CD4-positive, alpha-beta memory T cell (primary cell): ENCODE measurements at regions not wholly inside any gene's neighbourhood (a gene's known extent, or its start where the extent isn't known, plus 50 kb on each side); places are given as distances from the start of the nearest gene placed in this dataset.
"Not testable (repeated sequence)": the region's sequence is repeated elsewhere in the genome, so short reads cannot be mapped to it uniquely, and the experiment has no call there.

Experiments used
- CTCF ChIA-PET: fragments of 350-600 bp; sonication (Branson Sonifier 250); formaldehyde crosslinking; loops from one replicate; lab custom pipeline; 2021; ENCODE audit warnings: inconsistent platforms; ENCODE audit not compliant: partially characterized antibody; lab: Charles Lee
- POLR2A ChIA-PET: fragments of 350-600 bp; sonication (Branson Sonifier 250); formaldehyde crosslinking; loops from one replicate; lab custom pipeline; 2021; ENCODE audit not compliant: partially characterized antibody; lab: Charles Lee
- DNase-seq, 5 donors: peaks; one replicate each; pipeline versions ENCODE4 v3.0.0 to v3.0.0-alpha.2; 2020 to 2022; ENCODE audit warnings: mixed read lengths in 1 of 5
- H3K27ac ChIP-seq: one replicate; pipeline ENCODE4 v1.7.0; 2013; ENCODE audit warnings: low read depth, low read length
- H3K27me3 ChIP-seq: 2 replicates; pipeline ENCODE4 v1.7.0; 2013; ENCODE audit warnings: mild to moderate bottlenecking, low read length, moderate library complexity; ENCODE audit not compliant: insufficient read depth
- H3K36me3 ChIP-seq: 2 replicates; pipeline ENCODE4 v1.7.0; 2013; ENCODE audit warnings: mild to moderate bottlenecking, low read length, moderate library complexity; ENCODE audit not compliant: insufficient read depth
- H3K4me1 ChIP-seq: 2 replicates; pipeline ENCODE4 v1.7.0; 2013; ENCODE audit warnings: mild to moderate bottlenecking, low read length, moderate library complexity; ENCODE audit not compliant: insufficient read depth
- H3K4me3 ChIP-seq, 2 donors: one replicate each; pipeline ENCODE4 v1.7.0; 2013; ENCODE audit warnings: low read length in 2 of 2, mild to moderate bottlenecking in 1 of 2
- H3K9me3 ChIP-seq, 2 donors: one replicate each; pipeline ENCODE4 v1.7.0; 2013; ENCODE audit warnings: low read length in 2 of 2, control low read depth in 1 of 2; ENCODE audit not compliant: control insufficient read depth in 1 of 2
- H3K27ac Mint-ChIP-seq, 7 donors: one replicate each; pipeline ENCODE4 v1.8.0; 2020 to 2021; ENCODE audit warnings: mixed read lengths in 7 of 7, mild to moderate bottlenecking in 6 of 7, inconsistent platforms in 3 of 7, moderate library complexity in 3 of 7
- H3K27me3 Mint-ChIP-seq, 2 donors: one replicate each; pipeline ENCODE4 v1.8.0; 2020 to 2021; ENCODE audit warnings: mixed read lengths in 2 of 2
- H3K36me3 Mint-ChIP-seq, 2 donors: one replicate each; pipeline ENCODE4 v1.8.0; 2020 to 2021; ENCODE audit warnings: mixed read lengths in 2 of 2, inconsistent platforms in 1 of 2, mild to moderate bottlenecking in 1 of 2
- H3K4me1 Mint-ChIP-seq, 4 donors: one replicate each; pipeline ENCODE4 v1.8.0; 2020 to 2021; ENCODE audit warnings: mixed read lengths in 4 of 4, mild to moderate bottlenecking in 1 of 4
- H3K4me3 Mint-ChIP-seq, 8 donors: one replicate each; pipeline ENCODE4 v1.8.0; 2020 to 2021; ENCODE audit warnings: mixed read lengths in 8 of 8, mild to moderate bottlenecking in 7 of 8, moderate library complexity in 6 of 8, inconsistent platforms in 3 of 8
- H3K9me3 Mint-ChIP-seq, 8 donors: one replicate each; pipeline ENCODE4 v1.8.0; 2020 to 2021; ENCODE audit warnings: mixed read lengths in 8 of 8, mild to moderate bottlenecking in 5 of 8, inconsistent platforms in 3 of 8, moderate library complexity in 1 of 8
- intact Hi-C: fragments of 100-400 bp; cut with micrococcal nuclease; formaldehyde crosslinking; loops from one replicate; pipeline ENCODE4 v1.15.1; 2023

DNA sequence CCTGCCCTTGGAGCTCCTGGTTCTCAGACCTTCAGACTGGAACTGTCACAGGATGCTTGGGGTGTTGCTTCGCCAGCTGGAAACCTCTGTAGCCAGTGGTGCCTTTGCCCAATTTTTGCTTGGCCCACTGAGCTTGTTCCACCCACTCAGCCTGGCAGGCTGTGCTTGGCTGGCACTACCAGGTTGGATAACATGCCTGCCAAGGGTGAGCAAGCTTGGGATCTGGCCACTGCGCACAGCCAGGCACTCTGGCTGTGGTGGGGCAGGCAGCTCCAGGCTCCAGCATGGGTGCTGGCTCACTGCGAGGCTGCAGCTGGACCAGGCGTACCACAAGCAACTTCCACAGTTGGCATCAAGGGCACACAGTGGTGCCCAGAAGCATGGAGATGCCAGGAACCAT is 967.8 kb upstream of the NCAM2 start:
- Mint-ChIP-seq H3K27me3 (no peaks in the 10 kb centered on the region), H3K36me3 (no peaks in the 10 kb centered on the region), H3K4me1 (no peaks in the 10 kb centered on the region), H3K4me3 (no peak overlapping the region), H3K9me3 (peaks cover 0 to 6% (median 0%) of the 10 kb centered on the region in 8 donors), H3K27ac (no peak overlapping the region)
- no peak for DNase-seq
- no peaks in the 10 kb centered on the region for H3K27me3 ChIP-seq
- POLR2A ChIA-PET, result no interaction called here
- no peaks in the 10 kb centered on the region for H3K9me3 ChIP-seq
- intact Hi-C loops, result no loop called here
- no peak overlapping the region for H3K27ac ChIP-seq
- no peaks in the 10 kb centered on the region for H3K36me3 ChIP-seq
- no peaks in the 10 kb centered on the region for H3K4me1 ChIP-seq
- CTCF ChIA-PET, result no interaction called here
- no peak overlapping the region for H3K4me3 ChIP-seq

DNA sequence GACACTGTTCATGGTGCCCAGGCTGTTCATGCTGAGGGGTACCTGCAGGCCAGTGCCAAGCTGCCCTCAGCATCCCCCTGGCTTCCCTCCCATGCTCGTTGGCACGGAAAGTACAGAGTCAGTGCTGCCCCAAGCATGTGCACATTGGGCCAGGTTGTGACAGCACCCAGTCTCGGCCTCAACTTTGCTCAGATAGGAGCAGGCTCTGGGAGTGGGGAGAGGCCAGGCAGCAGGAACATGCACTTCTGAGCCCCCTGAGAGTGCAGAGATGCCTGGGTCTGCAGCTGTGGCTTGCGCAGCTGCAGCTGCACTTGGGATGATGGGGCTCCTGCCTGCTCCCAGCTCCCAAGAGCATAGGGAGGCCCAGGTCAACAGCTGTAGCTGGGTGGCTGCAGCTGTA is 966.4 kb upstream of the NCAM2 start:
- Histone ChIP-seq H3K36me3 (no peaks in the 10 kb centered on the region), H3K4me1 (no peaks in the 10 kb centered on the region), H3K27ac (no peak overlapping the region), H3K4me3 (no peak overlapping the region), H3K27me3 (no peaks in the 10 kb centered on the region), H3K9me3 (no peaks in the 10 kb centered on the region)
- no peaks in the 10 kb centered on the region for H3K27me3 Mint-ChIP-seq
- intact Hi-C loops, result no loop called here
- no peak overlapping the region for H3K27ac Mint-ChIP-seq
- no peak for DNase-seq
- POLR2A ChIA-PET, result no interaction called here
- H3K4me3 Mint-ChIP-seq, result no peak overlapping the region
- no peaks in the 10 kb centered on the region for H3K36me3 Mint-ChIP-seq
- H3K9me3 Mint-ChIP-seq, result peaks cover 0 to 7% (median 5%) of the 10 kb centered on the region in 8 donors
- H3K4me1 Mint-ChIP-seq, result no peaks in the 10 kb centered on the region
- CTCF ChIA-PET, result no interaction called here

DNA sequence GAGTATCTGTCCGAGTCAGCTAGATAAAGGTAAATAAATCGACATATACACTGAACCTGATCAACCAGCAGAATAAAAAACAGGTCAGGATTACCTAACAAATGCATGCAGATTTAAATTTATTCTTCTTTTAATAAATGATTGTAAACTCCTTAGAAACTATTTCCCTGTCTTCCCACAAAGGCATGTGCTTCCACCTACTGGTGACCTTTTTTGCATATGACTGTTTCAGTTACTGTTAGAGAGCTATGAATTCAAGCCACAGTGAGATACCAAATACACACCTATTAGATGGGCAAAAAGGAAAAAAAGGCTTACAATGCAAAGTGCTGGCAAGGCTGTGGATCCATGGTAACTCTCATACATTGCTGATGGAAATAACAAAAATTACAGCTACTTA is 957.4 kb upstream of the NCAM2 start:
- Mint-ChIP-seq H3K27ac (no peak overlapping the region), H3K9me3 (peaks cover 3 to 20% (median 12%) of the 10 kb centered on the region in 8 donors), H3K4me3 (no peak overlapping the region), H3K27me3 (no peaks in the 10 kb centered on the region), H3K36me3 (no peaks in the 10 kb centered on the region), H3K4me1 (no peaks in the 10 kb centered on the region)
- Histone ChIP-seq H3K4me3 (no peak overlapping the region), H3K4me1 (no peaks in the 10 kb centered on the region), H3K9me3 (no peaks in the 10 kb centered on the region), H3K27ac (no peak overlapping the region), H3K36me3 (no peaks in the 10 kb centered on the region), H3K27me3 (no peaks in the 10 kb centered on the region)
- peak in 1 of 5 donors; percentile 28 for DNase-seq
- POLR2A ChIA-PET, result no interaction called here
- intact Hi-C loops, result no loop called here
- CTCF ChIA-PET, result no interaction called here

DNA sequence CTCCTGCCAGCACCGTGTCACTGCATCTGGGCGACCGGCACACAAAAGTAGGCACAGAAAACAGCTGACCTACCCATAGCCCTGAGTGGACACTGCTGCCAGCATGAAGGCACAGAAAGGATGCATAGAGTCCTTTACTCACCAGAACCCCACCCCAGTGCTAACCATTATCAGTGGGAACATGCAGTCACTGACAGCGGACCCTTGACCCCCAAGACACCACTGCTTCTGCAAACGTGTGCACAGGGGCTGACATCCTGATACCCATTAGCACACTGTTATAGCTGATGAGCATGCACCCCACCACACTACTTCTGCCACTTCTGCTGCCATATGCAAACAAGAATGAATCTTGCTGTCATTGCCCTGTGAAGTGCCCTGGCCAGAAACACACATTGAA is 953.0 kb upstream of the NCAM2 start:
- H3K27me3 Mint-ChIP-seq, result no peaks in the 10 kb centered on the region
- H3K4me1 Mint-ChIP-seq, result no peaks in the 10 kb centered on the region

DNA sequence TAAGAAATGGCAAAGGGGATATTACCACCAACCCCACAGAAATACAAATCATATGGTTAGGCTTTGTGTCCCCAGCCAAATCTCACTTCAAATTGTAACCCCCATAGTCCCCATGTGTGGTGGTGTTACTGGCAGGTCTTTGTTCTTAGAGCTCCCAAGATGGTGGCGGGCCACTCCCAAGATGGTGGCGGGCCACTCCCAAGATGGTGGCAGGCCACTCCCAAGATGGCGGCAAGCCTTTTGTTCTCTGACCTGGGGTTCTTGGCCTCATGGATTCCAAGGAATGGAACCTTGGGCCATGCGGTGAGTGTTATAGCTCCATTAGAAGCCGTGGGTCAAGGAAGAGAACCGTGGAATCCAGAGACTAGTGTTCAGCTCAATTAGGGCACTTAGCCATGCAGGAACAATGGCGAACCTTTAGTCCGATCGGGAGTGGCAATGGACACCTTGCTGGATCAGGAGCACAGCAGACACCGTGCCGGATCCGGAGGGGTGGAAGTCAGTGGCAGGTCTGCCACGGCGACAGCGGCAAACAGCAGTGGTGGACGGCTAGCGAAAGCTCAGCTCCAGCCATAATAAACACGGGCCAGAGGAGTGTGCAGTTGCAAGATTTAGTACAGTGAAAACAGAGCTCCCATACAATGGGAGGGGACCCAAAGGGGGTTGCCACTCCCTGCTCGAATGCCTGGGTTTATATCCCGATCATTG is 949.9 kb upstream of the NCAM2 start:
- H3K4me3 Mint-ChIP-seq, CTCF ChIA-PET, H3K36me3 ChIP-seq, H3K4me1 Mint-ChIP-seq, intact Hi-C loops, H3K9me3 ChIP-seq, H3K36me3 Mint-ChIP-seq, H3K27ac ChIP-seq, H3K27me3 ChIP-seq, DNase-seq, H3K27ac Mint-ChIP-seq, H3K4me3 ChIP-seq, H3K4me1 ChIP-seq, POLR2A ChIA-PET, H3K27me3 Mint-ChIP-seq: not testable (repeated sequence)
- peaks cover 0 to 43% (median 19%) of the 10 kb centered on the region in 8 donors for H3K9me3 Mint-ChIP-seq

More for the DNA sequence above, 953.0 kb upstream of the NCAM2 start:
- CTCF ChIA-PET, result no interaction called here
- intact Hi-C loops, result no loop called here
- Mint-ChIP-seq H3K36me3 (no peaks in the 10 kb centered on the region), H3K4me3 (no peak overlapping the region), H3K27ac (no peak overlapping the region), H3K9me3 (peaks cover 0 to 35% (median 17%) of the 10 kb centered on the region in 8 donors)
- Histone ChIP-seq H3K36me3 (no peaks in the 10 kb centered on the region), H3K4me3 (no peak overlapping the region), H3K9me3 (no peaks in the 10 kb centered on the region), H3K27me3 (no peaks in the 10 kb centered on the region), H3K27ac (no peak overlapping the region), H3K4me1 (no peaks in the 10 kb centered on the region)
- POLR2A ChIA-PET, result no interaction called here
- no peak for DNase-seq

DNA sequence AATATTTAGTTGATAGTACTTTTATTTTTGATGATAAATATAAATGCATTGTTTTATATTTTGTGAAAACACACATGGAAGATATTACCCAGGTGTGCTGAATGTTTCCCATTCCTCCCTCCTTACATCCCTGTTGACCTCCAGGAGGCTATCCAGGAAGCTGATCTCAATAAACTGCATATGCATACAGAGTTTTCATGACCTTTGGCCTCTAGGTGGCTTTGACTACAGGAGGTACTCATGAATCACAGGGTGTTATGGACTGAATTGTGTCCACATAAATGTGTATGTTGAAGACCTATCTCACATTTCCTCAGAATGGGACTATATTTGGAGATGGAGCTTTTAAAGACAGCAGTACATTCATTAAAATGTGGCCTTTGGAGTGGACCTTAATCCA is 914.9 kb upstream of the NCAM2 start:
- no peaks in the 10 kb centered on the region for H3K4me1 ChIP-seq
- no peaks in the 10 kb centered on the region for H3K36me3 ChIP-seq
- intact Hi-C loops, result no loop called here
- Mint-ChIP-seq H3K27ac (no peak overlapping the region), H3K36me3 (no peaks in the 10 kb centered on the region), H3K27me3 (no peaks in the 10 kb centered on the region), H3K9me3 (peaks cover 0 to 16% (median 4%) of the 10 kb centered on the region in 8 donors), H3K4me3 (no peak overlapping the region), H3K4me1 (no peaks in the 10 kb centered on the region)
- no peaks in the 10 kb centered on the region for H3K27me3 ChIP-seq
- no peak for DNase-seq
- POLR2A ChIA-PET, result no interaction called here
- no peak overlapping the region for H3K4me3 ChIP-seq
- H3K9me3 ChIP-seq, result no peaks in the 10 kb centered on the region
- CTCF ChIA-PET, result no interaction called here
- H3K27ac ChIP-seq, result no peak overlapping the region

DNA sequence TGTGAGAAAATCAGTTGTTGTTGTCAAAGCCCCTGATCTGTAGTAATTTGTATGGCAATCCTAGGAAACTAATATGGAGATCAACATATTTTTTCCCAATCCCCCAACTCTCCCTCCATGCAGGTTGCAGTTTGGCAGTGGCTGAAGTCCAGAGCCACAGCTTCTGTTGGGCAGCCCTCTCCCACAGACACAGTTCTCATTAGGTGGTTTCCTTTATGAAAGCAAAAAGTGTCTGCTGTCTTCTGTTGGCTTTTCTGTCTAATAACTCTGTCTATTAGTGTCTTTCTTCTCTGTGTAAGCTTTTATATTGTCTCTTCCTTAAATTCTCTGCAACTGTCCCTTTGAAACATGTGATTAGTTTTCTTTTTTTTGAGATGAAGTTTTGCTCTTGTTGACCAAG is 914.3 kb upstream of the NCAM2 start:
- no peak for DNase-seq

More for the DNA sequence above, 914.3 kb upstream of the NCAM2 start:
- ChIA-PET POLR2A (no interaction called here), CTCF (no interaction called here)
- H3K4me3 ChIP-seq, result no peak overlapping the region
- no peaks in the 10 kb centered on the region for H3K4me1 Mint-ChIP-seq
- H3K9me3 ChIP-seq, result no peaks in the 10 kb centered on the region
- no peaks in the 10 kb centered on the region for H3K4me1 ChIP-seq
- no peaks in the 10 kb centered on the region for H3K27me3 Mint-ChIP-seq
- H3K27ac ChIP-seq, result no peak overlapping the region
- peaks cover 1 to 16% (median 5%) of the 10 kb centered on the region in 8 donors for H3K9me3 Mint-ChIP-seq
- intact Hi-C loops, result no loop called here
- H3K36me3 ChIP-seq, result no peaks in the 10 kb centered on the region
- H3K27me3 ChIP-seq, result no peaks in the 10 kb centered on the region
- H3K36me3 Mint-ChIP-seq, result no peaks in the 10 kb centered on the region
- H3K4me3 Mint-ChIP-seq, result no peak overlapping the region
- H3K27ac Mint-ChIP-seq, result no peak overlapping the region
